GM23248 (cell line): ENCODE measurements at regions not wholly inside any gene's neighbourhood (a gene's known extent, or its start where the extent isn't known, plus 50 kb on each side); places are given as distances from the start of the nearest gene placed in this dataset.

ENCODE experiments used
- EZH2 ChIP-seq: fragments of 200-600 bp; sonication (generic); IDR thresholded peaks from 2 replicates; pipeline ENCODE4 v1.6.1; 2018; ENCODE audit warnings: antibody characterized with exemption, mild to moderate bottlenecking; ENCODE audit not compliant: insufficient read depth, poor library complexity, severe bottlenecking
- EZH2phosphoT487 ChIP-seq: fragments of 200-600 bp; sonication (generic); IDR thresholded peaks from 2 replicates; pipeline ENCODE4 v1.6.1; 2018; ENCODE audit warnings: antibody characterized with exemption, moderate library complexity, mild to moderate bottlenecking, low read depth; ENCODE audit not compliant: insufficient read depth

- TF ChIP-seq EZH2 (no peak), EZH2phosphoT487 (no peak)
Measured at GRCh38 chr17:77861981-77862645, 96.4 kb upstream of the TNRC6C start.
